Ovary (tissue), 7 donors: ENCODE measurements at regions not wholly inside any gene's neighbourhood (a gene's known extent, or its start where the extent isn't known, plus 50 kb on each side); places are given as distances from the start of the nearest gene placed in this dataset.

Source experiments
- DNase-seq, 5 donors: peaks; one replicate each; pipeline ENCODE4 v3.0.0-alpha.2; 2019 to 2020
- H3K27ac ChIP-seq, 2 donors: fragments of 200-600 bp; one replicate each; pipeline versions ENCODE4 v1.5.1 to v1.8.0; 2019 to 2022
- H3K27me3 ChIP-seq: fragments of 200-600 bp; one replicate; pipeline ENCODE4 v1.8.0; 2022
- H3K36me3 ChIP-seq: fragments of 200-600 bp; sonication (generic); one replicate; pipeline ENCODE4 v1.5.1; 2019
- H3K4me1 ChIP-seq: one replicate; pipeline ENCODE4 v1.8.1; 2013; ENCODE audit warnings: mild to moderate bottlenecking, moderate library complexity; ENCODE audit not compliant: insufficient read depth
- H3K4me3 ChIP-seq: fragments of 200-600 bp; sonication (generic); one replicate; pipeline ENCODE4 v1.5.1; 2017
- H3K9me3 ChIP-seq, 2 donors: fragments of 200-600 bp in 1 of 2; sonication (generic) in 1 of 2; one replicate each; pipeline versions ENCODE4 v1.5.1 to v1.8.1; 2013 to 2019; ENCODE audit warnings: mild to moderate bottlenecking in 1 of 2, moderate library complexity in 1 of 2
- EP300 ChIP-seq: sonication (generic); formaldehyde crosslinking; IDR thresholded peaks from one replicate; pipeline ENCODE4 v1.6.1; 2017; ENCODE audit warnings: antibody characterized with exemption
- POLR2A ChIP-seq: fragments of 450-650 bp; IDR thresholded peaks from one replicate; pipeline ENCODE4 v1.6.1; 2017; ENCODE audit warnings: antibody characterized with exemption, mild to moderate bottlenecking, moderate library complexity
- WGBS, 3 donors: extraction: QIAGEN DNeasy Blood & Tissue Kit in 1 of 3; methylation state at CpG; one replicate each; pipeline versions ENCODE4 v1.1.5 to v1.1.7; 2013 to 2017; 5-methylcytosine and 5-hydroxymethylcytosine counted together
- intact Hi-C, 4 donors: fragments of 100-400 bp; cut with DNase I; formaldehyde crosslinking; loops; one replicate each; pipeline versions ENCODE4 v1.11.0 to v1.15.1; 2022 to 2023
- TF ChIP-seq, protein P1 (sequence below), 3 donors: fragments of 450-650 bp in 2 of 3; fragments of 200-600 bp in 1 of 3; IDR thresholded peaks; one replicate each; pipeline versions ENCODE4 v1.5.1 to v1.8.0; 2016 to 2022; ENCODE audit warnings: antibody characterized with exemption in 3 of 3, mild to moderate bottlenecking in 1 of 3
- donor health status: DM: no; HTN: no; CAD: no; lungs with moderate emphysema.
- donor health status: DM: no; HTN: no; CAD: no.
- donor health status: Bipolar disorder and iron deficiency.
- donor health status: DM: no; HTN: no; CAD: no.
- donor health status: DM: yes; HTN: yes; CAD: no.

GRCh38 chr10:3678629-3679227 is 106.3 kb downstream of the KLF6 start:
- no peak overlapping the region for H3K27ac ChIP-seq
- H3K36me3 ChIP-seq = no peaks in the 10 kb centered on the region
- no peak for TF ChIP-seq POLR2A
- no peak for TF ChIP-seq EP300
- TF ChIP-seq, protein P1, sequence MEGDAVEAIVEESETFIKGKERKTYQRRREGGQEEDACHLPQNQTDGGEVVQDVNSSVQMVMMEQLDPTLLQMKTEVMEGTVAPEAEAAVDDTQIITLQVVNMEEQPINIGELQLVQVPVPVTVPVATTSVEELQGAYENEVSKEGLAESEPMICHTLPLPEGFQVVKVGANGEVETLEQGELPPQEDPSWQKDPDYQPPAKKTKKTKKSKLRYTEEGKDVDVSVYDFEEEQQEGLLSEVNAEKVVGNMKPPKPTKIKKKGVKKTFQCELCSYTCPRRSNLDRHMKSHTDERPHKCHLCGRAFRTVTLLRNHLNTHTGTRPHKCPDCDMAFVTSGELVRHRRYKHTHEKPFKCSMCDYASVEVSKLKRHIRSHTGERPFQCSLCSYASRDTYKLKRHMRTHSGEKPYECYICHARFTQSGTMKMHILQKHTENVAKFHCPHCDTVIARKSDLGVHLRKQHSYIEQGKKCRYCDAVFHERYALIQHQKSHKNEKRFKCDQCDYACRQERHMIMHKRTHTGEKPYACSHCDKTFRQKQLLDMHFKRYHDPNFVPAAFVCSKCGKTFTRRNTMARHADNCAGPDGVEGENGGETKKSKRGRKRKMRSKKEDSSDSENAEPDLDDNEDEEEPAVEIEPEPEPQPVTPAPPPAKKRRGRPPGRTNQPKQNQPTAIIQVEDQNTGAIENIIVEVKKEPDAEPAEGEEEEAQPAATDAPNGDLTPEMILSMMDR (IDR thresholded peaks at IDR 0.05) = no peak
- intact Hi-C loops = no loop called here
- DNase-seq = no peak
- no peak overlapping the region for H3K4me3 ChIP-seq
- H3K9me3 ChIP-seq = no peaks in the 10 kb centered on the region
- no peaks in the 10 kb centered on the region for H3K4me1 ChIP-seq
- WGBS, 3 donors = 61 to 71% (median 66%) methylated on average over 1 of the region's 1 CpG
- H3K27me3 ChIP-seq = no peaks in the 10 kb centered on the region

DNA sequence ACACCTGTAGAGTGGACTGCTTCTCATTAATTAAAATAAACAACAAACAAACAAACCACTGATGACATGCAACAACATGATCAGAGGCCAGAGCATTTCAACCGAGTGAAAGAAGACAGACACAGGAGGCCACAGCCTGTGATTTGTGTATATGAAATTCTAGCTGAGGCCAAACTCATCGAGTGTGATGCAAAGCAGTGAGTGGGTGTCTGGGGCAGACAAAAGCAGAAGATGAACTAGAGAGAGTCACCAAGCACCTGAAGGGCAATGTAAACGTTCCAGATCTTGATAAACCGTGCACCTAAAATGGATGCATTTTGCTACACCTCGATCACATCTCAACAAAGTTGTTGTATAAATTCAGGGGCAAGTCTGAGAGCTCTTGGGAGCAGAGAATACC is 108.4 kb downstream of the KLF6 start:
- Histone ChIP-seq H3K27me3 (no peaks in the 10 kb centered on the region), H3K9me3 (no peaks in the 10 kb centered on the region), H3K27ac (no peak overlapping the region), H3K4me1 (no peaks in the 10 kb centered on the region), H3K36me3 (no peaks in the 10 kb centered on the region), H3K4me3 (no peak overlapping the region)
- TF ChIP-seq EP300 (no peak), POLR2A (no peak)
- TF ChIP-seq, protein P1 (IDR thresholded peaks at IDR 0.05) = no peak
- no peak for DNase-seq
- intact Hi-C loops = no loop called here
- WGBS, 3 donors = 57 to 66% (median 65%) methylated on average over 5 of the region's 5 CpGs

DNA sequence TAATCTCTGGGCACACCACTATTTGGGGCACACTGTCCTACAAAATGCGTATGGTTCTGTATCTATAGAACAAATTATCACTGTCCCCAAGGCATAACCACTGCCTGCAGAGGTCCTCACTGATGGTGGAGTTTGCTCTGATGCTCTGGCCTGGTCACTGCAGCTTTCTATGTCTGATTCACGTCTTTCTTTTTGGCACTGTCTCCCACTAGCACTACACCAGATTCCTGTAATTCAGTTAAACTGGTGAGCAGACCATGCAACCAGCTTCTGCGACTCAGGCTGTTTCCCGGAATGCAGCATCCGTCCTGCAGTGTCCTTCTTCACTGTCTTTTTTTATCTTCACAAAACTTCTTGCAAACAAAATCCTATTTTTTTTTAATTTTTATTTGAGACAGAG is 112.8 kb downstream of the KLF6 start:
- DNase-seq = no peak
- 79 to 89% (median 82%) methylated on average over 5 of the region's 5 CpGs for WGBS, 3 donors

DNA sequence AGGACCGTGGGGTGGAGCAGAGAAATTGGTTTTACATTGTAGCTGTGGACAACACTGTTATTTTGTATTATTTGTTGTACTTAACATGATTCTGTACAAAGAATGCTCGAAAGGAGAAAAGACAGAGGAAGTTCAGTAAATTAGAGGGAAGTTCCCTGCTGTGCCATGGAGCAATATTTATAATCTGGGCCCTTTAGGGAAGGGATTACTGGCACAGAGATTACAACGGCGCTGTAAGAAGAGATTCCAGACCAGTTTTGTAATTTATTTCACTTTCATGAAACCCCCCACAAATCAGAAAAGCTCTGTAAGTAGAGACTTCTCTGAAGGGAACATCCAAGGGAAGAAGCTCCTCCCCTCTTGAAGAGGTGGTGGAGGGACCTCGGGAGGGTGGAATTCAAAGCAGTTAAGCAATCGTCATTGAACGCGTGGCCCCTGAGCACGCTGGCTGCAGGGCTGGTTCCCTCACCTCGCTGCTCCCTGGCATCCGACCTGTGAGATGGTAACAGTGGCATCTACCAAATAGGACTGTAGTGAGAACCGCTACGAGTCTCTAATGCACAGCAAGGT is 113.5 kb downstream of the KLF6 start:
- no peaks in the 10 kb centered on the region for H3K27me3 ChIP-seq
- H3K4me3 ChIP-seq = no peak overlapping the region
- 69 to 78% (median 72%) methylated on average over 13 of the region's 13 CpGs for WGBS, 3 donors
- no peak overlapping the region for H3K27ac ChIP-seq
- intact Hi-C loops = no loop called here
- no peaks in the 10 kb centered on the region for H3K9me3 ChIP-seq
- H3K36me3 ChIP-seq = no peaks in the 10 kb centered on the region
- H3K4me1 ChIP-seq = no peaks in the 10 kb centered on the region
- TF ChIP-seq, protein P1 (IDR thresholded peaks at IDR 0.05) = no peak
- no peak for TF ChIP-seq POLR2A
- no peak for TF ChIP-seq EP300
- DNase-seq = no peak

More for the DNA sequence above, 112.8 kb downstream of the KLF6 start:
- Histone ChIP-seq H3K9me3 (no peaks in the 10 kb centered on the region), H3K4me3 (no peak overlapping the region), H3K27ac (no peak overlapping the region), H3K27me3 (no peaks in the 10 kb centered on the region), H3K4me1 (no peaks in the 10 kb centered on the region), H3K36me3 (no peaks in the 10 kb centered on the region)
- intact Hi-C loops = no loop called here
- TF ChIP-seq, protein P1 (IDR thresholded peaks at IDR 0.05) = no peak
- TF ChIP-seq POLR2A (no peak), EP300 (no peak)
